ENCODE measurements at regions not wholly inside any gene's neighbourhood (a gene's known extent, or its start where the extent isn't known, plus 50 kb on each side); places are given as distances from the start of the nearest gene placed in this dataset.
"Not testable (repeated sequence)": the region's sequence is repeated elsewhere in the genome, so short reads cannot be mapped to it uniquely, and the experiment has no call there.

DNA sequence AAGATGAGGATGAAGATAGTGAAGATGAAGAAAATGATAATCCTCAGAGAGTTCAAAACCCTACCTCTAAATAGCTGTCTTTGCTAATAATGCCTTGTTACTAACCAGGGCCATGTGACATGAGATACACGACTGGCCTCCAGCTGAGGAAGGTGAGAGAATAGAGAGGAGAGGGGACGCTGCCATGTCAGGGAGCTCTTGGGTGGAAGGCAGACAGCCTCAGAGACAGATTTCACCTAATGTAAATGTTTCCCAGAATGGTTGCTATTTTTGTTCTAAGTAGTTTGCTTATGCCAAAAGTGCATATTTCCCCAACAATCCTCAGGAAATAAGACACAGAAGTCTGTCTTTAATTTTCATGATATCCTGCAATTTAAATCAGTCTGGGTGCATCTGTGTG is 138.4 kb downstream of the ELOVL4 start:
- no peak for DNase-seq

DNA sequence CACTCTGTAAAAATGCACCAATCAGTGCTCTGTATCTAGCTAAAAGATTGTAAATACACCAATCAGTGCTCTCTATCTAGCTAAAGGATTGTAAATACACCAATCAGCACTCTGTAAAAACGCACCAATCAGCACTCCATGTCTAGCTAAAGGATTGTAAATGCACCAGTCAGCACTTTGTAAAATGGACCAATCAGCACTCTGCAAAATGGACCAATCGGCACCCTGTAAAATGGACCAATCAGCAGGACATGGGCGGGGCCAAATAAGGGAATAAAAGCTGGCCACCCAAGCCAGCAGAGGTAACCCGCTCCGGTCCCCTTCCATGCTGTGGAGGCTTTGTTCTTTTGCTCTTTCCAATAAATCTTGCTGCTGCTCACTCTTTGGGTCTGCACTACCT is 140.7 kb downstream of the ELOVL4 start:
- not testable (repeated sequence) for DNase-seq

DNA sequence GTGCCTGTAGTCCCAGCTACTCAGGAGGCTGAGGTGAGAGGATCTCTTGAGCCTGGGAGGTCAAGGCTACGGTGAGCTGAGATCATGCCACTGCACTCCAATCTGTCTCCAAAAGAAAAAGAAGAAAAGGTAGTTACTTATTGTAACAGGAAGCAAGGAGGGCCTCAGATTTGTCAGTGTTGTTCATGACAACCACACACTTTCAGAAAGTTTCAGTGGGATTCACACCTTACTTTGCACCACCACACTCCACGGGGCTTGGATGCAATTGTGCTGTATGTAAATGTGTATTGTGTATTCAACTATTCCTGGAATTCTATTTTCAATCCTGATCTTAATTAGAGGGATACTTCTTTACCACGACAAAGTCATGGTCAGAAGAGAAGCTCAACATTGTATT is 142.6 kb downstream of the ELOVL4 start:
- DNase-seq = no peak

DNA sequence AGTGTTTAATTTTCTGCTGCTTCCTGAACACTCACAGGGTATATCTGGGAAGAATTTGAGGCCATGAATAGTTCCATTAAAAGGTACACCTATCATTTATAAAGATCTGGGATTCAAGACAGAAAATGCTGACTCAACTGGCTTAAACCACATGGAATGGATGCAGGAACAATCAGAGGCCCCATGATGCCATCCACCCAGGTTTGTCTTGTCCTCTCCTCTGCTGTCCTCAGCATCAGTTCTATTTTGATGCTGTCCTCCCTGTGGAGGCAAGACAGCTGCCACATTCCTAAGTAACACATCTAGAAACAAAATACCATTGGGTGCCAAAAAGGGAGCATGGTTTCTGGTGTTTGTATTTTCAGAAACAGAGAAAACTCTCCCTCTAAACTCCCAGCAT is 143.4 kb downstream of the ELOVL4 start:
- DNase-seq = no peak

DNA sequence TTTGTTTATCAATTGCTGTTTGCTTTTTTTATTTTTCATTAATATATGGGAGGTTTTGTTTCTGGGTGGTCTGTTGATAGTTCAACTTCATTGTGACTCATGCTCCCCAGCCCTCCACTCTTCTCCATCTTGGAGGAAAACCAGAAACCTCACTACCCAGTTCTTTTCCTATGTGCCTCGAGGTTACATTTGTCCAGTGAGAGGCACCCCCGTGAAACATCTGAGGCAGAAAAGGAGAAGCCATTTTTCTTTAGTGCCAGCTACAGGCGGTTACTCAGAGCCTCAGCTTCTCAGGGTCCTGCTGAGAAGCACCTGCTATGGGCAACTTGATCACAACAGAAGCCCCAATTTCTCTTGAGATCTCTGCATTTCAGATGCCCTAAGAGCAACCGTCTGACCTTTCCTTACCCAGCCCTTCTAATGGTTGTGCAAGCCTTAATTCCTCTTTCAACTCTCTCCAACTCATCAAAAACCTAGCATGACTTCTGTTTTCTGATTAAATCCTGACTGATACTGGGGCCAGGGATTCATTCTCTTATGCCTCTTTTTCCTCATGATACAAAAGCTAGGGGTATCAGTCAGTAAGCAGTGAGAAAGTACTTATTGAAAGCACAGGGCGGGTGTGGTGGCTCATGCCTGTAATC is 144.6 kb downstream of the ELOVL4 start:
- no peak for DNase-seq

DNA sequence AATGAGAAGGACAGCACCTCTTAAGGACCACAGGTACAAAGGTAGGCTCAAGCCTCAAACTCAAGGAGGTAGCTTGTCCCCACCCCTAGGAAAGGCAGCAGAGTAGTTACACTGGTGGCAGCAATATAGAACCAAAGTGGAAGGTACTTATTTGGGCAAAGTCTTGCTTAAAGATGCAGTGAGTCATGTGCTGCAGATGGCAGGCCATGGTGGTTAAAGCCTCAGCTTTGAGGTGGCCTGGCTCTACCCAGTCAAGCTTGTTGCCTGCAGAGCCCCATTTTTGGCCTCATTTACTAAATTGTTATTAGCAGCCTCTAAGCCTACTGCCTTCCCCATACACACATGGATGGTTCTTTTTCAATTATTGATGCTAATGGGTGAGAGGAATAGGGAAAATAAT is 146.0 kb downstream of the ELOVL4 start:
- no peak for DNase-seq

DNA sequence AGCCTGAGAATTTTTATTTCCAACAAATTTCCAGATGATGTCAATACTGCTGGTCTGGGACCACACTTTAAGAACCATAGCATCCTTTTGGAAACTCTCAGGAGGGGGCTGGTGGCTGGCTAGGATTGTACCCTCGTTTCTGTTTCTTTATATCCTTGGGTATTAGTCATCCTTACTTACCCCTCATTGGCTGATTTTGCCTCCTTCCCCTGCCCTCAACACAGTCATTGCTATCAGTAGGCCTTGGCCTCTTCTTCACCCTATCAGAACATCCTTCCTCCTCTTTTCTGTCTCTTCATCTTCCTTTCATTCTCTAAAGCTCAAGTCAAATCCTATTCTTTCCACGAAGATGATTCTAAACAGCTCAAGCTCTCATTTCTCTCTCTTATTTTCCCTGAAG is 148.5 kb downstream of the ELOVL4 start:
- DNase-seq = no peak

DNA sequence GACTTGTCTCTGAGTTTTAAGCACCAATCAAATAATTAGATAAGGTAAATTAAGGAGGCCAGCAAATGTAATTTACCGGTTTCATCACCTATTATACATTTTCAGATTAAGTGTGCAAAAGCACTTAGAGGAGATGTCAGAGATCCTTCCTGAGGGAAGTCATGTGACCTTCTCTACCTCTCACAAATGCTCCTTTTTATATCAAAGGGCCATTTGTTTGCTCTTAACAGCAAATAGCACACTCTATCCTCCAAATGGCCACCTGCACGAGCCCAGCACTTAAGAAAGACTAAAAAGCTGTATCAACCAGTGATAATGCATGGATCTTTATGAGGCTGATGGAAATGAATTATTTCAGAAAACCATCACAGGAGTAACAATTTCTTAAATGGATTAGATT is 149.4 kb downstream of the ELOVL4 start:
- no peak for DNase-seq

DNA sequence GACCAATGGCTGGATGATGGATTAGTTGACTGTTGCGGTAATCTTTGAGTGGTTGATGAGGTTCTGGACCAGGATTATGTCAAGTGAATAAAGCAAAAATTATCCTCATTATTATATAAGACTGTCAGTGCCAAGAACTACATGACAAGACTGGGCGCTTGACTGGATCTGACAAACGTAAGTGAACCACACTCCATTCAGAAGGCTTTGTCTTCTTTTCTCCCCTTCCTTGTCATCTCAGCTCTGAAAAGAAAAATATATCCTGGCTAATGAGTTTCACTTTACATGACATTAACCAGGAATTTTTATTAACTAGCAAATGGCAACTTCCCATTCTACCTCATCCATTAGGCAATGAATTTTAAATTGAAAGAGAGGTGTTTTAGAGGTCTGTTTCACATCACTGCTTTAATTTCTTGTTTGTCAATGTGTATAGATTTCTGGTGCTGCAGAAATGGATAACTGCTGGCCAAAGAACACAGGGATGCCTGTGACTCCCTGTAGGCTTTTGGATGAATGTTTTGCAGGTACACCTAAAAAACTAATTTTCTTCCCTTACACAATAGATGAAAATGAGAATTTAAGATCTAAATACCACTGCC is 150.1 kb downstream of the ELOVL4 start:
- DNase-seq = no peak

DNA sequence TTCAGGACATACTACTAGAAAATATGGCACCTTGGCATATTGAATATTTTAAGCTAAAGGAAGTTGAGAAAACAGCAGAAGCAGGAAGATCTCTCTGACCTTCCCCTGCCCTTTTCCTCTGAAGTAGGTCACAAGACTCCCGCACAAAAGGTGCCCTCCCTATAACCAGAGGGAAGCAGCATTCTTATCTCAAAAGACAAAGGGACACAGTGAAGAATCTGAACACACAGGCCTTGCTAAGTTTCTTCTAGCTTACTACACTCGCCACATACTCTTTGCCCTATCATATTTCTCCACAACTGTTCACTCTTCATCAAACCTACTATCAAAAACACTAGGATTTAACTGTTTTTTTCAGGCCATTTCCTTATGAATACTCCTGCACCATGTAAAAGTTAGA is 151.2 kb downstream of the ELOVL4 start:
- DNase-seq = no peak

DNA sequence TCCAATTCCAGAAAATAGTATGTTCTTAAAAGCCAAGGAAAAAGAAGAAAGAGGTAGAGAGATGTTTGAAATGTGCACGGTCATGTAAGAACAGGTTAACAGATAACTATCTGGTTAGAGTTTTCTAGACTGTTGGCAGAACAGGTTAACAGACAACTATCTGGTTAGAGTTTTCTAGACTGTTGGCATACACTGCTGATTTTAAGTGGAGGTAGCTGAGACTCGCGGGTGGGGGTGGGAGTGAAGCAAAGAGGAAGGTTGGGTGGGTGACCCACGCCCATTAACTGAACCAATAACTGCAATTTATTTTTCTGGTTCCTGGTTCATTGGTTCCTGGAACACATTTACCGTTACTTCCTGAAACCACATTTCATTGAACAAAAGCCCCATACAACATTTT is 157.5 kb downstream of the ELOVL4 start:
- DNase-seq = no peak

DNA sequence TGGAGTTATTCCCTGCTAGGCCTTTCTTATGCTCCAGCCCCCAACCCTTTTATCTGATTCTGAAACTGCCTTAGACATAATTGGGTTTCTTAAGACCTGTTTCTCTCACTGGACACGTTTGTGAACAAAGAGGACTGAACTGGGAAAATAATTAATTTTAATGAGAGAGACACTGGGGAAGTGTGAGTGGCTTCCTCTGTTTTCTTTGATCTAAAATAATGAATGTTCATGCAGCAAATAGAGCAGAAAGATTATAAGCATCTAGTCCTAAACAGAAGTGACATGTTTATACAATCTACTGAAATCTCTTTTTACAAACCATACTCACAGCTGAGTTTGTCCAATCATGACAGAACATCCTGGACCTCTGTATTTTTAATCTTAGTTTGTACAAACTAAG is 157.6 kb downstream of the SH3BGRL2 start:
- DNase-seq = no peak

DNA sequence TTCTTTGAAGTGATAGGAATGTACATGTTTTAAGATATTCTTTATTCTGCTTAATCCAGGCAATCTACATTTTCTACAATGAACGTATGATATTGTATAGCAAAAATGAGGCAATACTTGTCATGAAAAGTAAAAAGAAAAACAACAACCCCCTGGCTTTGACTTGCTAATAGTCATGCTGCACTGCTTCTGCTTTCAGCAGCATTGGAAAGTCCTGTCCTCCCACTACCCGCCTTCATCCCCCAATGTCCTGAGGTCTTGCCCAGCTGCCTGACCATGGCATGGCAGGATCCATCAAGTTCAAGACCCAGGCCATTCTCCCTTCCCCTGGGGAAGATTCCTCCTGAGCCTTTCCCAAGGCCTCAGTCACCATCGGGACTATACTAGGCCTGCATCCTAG is 156.5 kb downstream of the SH3BGRL2 start:
- DNase-seq = no peak

DNA sequence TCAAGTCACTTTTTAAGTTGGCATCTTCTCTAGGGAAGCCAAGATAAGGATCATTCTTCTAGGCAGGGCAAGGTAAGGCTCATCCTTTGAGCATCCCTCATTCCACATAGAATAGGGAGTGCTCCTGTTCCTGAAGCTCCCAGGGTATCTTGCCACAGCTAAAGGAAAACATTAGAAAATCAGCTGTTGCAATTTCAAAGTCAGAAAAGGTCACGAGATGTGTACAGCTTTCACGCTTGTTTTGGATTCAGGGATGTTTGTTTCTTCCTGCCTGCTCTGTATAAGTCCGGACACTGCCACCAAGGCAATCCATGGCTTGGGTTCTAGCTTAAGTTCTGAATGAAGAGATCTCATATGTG is 153.2 kb downstream of the SH3BGRL2 start:
- DNase-seq = no peak

DNA sequence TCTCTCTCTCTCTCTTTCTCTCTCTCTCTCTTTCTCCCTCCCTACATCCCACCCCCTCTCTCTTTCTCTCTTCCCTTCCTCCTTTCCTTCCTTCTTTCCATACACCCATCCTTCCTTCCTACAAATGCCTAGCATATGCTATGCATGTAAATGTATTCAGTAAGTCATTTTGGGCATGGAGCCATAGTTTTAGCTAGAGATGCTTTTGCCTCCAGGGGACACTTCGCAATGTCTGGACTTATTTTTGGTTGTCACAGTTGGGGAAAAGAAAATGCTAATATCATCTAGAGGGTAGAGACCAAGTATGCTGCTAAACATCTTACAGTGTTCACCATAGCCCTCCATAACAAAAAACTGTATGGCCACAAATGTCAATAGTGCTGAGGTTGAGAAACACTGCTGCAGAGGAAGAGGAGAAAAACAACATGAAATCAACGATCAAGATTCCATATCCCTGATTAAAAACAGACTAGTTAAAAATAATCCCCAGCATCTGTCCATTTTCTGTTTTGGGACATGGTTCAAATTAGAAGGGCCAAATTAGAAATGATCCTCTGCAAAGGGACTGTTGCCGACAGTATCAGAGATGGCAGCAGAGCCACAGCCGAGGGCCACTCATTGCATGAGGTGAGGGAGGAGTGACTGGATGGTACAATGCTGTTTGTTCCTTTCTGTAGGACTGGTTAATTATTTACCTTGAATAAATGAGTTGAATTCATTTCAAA is 152.7 kb downstream of the SH3BGRL2 start:
- DNase-seq = no peak

DNA sequence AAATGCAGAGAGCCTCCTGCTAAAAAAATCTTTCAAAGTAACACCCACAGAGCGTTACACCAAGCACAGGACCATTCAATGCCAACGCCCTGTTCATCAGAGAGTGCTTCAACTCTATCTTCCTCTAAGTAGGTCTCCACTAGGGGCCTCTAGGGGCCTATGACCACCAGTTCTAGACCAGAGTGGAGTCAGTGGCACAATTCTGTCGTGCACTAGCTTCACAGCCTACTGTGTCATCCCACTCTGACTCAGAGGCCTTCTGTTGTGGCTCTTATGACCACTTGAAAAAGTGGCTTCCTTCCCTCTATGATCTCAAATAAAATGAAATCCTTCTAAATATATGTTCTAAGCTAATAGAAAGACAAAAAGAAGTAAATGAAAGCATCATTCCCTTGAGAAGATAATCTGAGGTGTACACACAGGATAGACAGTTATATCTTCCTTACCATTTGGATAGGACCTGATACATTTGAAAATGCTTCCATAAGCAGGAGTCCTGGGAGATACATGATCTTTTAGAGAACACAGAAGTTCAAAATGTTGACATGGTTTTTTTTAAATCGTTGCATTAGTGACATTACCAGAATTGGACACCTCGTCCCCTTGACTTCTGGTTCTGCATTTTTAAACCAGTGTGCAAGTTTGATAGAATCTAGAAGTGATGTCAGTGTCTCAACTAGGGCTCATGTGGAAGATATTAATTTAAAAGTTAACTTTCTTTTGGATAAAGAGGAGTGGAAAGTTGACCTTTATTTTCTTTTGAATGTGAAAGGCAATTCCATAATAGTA is 151.9 kb downstream of the SH3BGRL2 start:
- no peak for DNase-seq

DNA sequence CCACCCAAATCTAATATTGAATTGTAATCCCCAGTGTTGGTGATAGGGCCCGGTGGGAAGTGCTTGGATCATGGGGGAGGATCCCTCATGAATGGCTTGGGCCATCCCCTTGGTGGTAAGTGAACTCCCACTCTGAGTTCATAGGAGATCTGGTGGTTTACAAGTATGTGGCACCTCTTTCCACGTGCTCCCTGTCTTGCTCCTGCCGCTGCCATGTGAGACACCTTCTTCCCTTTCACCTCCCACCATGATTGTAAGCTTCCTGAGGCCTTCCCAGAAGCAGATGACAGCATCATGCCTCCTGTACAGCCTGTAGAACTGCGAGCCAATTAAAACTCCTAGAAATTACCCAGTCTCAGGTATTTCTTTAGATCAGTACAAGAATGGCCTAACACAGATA is 150.8 kb downstream of the SH3BGRL2 start:
- DNase-seq = no peak

DNA sequence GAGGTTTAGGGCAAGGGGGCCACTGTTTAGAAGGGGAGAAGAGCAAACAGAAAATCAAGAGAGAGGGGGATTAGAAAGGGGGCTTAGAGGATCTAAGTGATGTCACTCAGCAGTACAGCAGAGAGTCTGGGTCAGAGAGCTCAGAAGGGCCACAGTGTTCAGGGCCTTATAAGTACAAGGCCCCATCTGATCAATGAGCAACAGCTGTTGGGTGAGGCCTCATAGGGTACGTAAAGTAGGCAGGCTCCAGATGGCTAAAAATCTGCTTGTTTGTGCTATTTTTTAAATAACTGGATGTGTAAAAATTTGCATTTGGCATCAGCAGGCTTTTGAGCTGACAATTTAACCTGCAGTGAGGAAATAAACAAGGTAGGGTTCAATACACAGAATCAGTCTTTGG is 149.8 kb downstream of the SH3BGRL2 start:
- DNase-seq = no peak

DNA sequence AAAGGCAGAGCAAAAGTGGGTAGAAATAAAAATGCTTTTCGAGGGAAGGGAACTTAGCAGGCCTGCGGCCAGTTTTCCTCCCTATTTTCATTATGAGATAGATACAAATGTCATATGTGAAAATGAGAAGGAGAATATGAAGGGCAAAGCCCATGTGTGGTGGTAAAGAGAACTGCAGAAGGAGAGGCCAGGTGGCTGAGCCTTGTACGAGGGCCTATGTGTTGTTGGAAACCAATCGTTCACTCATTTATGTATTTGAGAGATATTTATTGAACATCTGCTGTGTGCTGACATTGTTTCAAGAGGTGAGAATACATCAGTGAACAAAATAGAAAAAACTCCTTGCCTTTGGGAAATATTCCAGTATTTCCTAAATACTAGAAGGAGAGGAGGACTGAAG is 147.7 kb downstream of the SH3BGRL2 start:
- DNase-seq = no peak

DNA sequence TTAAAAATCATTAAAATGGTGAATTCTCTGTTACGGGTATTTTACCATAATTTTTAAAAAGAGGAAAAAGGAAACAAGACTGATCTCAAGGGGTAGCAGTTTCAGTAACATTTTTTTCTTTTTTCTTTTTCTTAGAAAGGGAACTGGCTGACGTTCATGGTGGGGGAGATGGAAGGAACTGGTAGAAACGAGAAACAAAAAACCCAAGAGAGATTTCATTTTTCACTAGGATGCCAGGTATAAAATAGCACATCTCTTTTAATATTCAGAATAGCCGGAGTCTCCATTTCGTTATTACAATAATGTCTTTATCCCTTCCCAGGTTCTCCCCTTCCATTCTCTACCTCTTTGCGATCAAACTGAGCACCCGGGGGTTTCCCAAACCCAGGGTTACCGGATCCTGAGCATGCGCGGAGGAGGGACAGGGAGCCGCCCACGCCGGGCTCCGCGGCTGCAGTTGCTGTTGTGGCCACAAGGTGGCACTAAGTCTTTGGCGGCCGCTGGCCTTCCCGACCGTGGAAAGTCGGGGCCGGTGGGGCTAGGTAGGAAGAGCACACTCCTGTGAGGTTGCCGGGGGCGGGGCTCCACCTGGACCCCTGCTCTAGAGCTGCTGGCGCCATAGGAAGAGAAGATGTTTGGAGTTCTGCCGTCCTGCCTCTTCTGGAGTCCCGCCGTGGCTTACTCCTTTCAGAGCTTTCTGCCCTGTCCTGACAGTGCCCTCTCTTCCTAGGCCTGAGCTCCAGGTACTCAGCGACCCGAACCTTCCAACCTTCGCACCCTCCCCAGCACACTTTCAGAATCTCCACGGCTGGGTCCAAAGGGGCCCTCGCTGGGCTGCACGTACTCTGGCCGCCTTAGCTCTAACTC is 146.8 kb downstream of the SH3BGRL2 start:
- peak; percentile 87 for DNase-seq

DNA sequence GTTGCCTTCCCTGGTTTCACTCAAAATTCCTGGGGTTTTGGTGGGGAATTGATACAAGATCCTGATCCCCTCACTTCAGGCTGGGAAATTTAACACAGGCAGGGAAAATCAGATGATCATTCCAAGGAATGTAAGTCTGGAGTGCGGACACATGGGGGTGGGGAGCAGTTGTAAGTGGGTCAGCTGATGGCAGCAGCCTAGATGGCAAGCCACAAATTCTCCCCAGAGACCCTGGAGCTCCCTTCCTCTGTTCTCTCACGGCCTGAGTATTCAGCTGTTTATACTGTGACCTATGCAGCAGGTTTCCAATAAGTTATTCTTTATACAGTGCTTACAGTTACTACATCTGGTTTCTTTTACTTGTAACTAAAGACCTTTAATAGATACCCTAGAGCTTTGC is 144.9 kb downstream of the SH3BGRL2 start:
- no peak for DNase-seq

DNA sequence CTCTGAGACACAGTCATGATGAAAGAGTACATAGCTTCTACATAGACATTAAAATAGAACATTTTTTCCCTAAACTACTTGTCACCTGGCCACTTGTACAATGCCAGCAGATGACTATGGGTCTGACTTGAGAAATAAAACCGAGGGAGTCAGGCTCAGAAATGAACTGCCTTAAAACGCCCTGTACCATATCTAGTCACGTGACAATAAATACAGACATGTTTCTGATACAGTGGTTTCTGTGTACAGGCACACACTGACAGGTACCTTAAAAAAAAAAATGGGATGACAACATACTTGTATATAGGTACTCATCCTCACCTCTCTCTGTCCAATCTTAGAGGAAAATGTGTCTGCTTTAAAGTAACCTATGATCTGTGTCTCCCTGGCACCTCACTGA is 144.1 kb downstream of the SH3BGRL2 start:
- no peak for DNase-seq

DNA sequence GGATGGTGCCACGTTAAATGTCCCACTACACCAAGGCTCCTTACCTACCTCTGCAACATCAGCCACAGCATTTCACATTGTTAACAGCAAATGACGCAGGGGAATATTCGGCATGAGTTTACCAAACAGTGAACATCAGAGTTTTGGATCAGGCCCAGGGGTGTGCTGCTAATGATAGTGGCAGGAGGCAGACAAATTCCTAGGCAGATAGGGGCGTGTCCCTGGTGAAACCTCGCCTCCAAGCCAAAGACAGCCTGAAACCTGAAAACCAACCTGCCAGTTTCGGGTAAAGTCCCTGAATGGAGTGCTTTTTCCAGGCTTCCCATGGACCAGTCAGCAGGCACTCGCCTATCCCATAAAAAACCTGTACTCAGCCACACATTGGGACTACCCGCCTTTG is 133.6 kb downstream of the SH3BGRL2 start:
- DNase-seq = no peak
